ENCODE measurements at regions not wholly inside any gene's neighbourhood (a gene's known extent, or its start where the extent isn't known, plus 50 kb on each side); places are given as distances from the start of the nearest gene placed in this dataset.

- TF ChIP-seq CTCF (conservative IDR thresholded peaks at IDR 0.05; ENCODE audit: low read length), result no peak
- TF ChIP-seq EZH2phosphoT487 (IDR thresholded peaks at IDR 0.05; ENCODE audit: borderline replicate concordance), result no peak
These were observed 572.0 kb downstream of the SOX11 start for GRCh38 chr2:6264198-6264597.

Data from Loucy (cell line).